ENCODE measurements at regions not wholly inside any gene's neighbourhood (a gene's known extent, or its start where the extent isn't known, plus 50 kb on each side); places are given as distances from the start of the nearest gene placed in this dataset.

GRCh38 chr4:174120446-174121295 is 162.8 kb downstream of the FBXO8 start:
- peak in 1 of 5 donors; percentile 14 for DNase-seq

DNA sequence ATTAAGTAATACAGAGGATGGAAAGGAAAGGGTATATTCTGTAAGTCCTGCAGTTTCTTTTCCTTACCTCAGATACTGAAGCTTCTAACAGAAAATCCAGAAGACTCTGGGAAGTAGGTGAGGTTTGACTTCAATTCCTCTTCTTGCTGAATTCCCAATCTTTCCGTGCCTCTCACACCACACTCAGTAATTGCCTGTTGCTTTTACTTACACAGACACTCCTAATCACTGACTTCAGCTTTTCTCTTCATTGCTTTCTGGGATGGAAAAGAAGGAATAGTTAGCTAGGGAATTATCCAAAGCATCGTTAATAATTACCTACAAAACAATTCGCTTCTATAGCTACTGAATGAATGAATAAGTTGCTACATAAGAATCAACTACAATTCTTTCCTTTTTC is 163.6 kb downstream of the FBXO8 start:
- no peak for DNase-seq

DNA sequence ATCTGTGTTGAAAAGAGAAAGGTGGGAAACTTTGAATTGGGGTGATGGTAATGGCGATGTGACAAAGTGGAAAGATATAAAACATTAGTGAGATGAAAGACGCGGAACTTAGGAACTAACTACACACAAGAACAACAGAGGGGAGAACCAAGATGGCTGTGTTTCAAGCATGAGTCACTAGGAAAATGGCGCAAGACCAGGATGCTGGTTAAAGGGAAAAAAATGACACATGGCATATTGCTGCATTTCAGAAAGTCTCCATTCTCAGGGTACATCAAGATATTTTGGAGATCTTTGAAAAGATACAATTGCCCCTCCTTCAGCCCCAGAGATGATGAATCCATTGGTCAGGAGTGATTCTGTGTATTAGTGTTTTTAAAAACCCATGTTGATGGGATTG is 164.4 kb downstream of the FBXO8 start:
- DNase-seq, result no peak

DNA sequence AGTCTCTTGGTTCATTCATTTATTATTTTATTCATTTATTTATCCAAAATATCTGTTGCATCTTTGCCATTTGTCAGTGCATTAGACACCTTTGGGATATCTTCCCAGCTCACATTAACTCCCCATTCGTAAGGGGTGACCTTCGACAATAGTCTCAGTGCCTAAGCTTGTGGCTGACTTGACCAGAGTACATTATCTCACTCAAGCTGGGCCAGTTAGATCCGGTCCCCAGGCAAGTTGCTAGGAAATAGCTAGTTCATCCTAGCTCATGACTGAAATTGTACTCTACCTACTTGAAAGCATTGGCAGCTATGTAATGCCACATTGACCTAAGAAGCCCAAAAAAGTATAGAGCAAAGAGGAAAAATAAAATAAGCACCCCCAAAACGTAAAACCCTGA is 165.3 kb downstream of the FBXO8 start:
- DNase-seq, result no peak

GRCh38 chr4:174117445-174117844 is 166.0 kb downstream of the FBXO8 start:
- DNase-seq, result no peak

DNA sequence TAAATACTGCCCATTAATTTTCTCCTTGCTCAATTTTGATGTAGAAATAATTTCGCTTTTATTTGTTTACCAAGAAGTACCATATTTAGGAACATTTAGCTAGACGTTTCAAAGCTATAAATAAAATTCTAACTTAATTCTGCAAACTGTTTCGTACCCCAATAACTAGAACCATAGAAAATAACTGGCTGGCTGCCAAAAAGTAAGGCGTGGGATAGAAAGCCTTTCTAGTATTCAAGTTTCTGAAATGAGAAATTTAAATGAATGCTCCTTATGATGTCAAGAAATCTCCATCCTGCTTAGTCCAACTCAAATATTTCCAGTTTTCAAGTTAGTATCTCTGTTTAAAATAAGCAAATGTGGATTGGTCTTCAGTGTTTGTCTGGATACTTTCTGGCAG is 167.4 kb downstream of the FBXO8 start:
- DNase-seq, result no peak

- DNase-seq, result no peak
These were observed 172.0 kb downstream of the FBXO8 start for GRCh38 chr4:174111422-174111821.

GRCh38 chr4:174110180-174110579 is 173.3 kb downstream of the FBXO8 start:
- DNase-seq, result no peak

GRCh38 chr4:174107746-174108354 is 175.6 kb downstream of the FBXO8 start:
- no peak for DNase-seq

GRCh38 chr4:174105202-174105601 is 178.3 kb downstream of the FBXO8 start:
- no peak for DNase-seq

GRCh38 chr4:174100910-174101309 is 182.6 kb downstream of the FBXO8 start:
- DNase-seq, result no peak

DNA sequence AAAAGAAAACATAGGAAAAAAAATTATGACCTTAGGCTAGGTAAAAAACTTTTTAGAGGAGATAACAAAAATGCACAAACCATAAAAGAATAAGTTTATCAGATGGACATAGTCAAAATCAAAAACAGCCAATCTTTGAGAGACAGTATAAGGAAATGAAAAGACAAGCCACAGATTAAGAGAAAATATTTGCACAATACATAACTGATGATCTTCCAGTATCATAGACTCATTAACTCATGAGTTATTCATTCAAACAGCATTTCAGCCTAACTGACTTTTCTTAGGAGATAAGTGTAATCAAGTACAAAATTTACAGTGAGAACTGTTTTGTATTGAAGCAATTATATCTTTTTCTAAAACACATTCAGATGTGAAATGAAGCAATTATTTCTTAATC is 183.8 kb downstream of the FBXO8 start:
- DNase-seq, result no peak

DNA sequence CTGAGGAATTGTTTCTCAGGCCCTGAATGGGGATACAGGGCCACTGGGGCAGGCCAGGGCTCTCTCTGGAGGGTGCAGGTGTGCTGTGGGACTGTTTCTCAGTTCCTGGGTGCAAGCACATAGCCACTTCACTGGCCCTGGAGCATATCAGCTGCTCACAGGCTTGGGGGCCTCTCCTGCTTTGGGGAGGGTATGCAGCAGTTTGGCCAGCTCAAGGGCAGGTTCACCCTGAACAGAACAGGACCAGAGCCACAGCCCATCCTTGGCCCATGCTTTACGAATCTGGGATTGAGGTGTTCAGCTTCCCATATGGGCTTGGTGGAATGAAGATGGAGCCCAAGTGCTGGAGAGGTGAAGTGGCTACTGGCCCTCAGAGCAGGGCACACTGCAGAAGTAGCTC is 186.5 kb downstream of the FBXO8 start:
- no peak for DNase-seq

DNA sequence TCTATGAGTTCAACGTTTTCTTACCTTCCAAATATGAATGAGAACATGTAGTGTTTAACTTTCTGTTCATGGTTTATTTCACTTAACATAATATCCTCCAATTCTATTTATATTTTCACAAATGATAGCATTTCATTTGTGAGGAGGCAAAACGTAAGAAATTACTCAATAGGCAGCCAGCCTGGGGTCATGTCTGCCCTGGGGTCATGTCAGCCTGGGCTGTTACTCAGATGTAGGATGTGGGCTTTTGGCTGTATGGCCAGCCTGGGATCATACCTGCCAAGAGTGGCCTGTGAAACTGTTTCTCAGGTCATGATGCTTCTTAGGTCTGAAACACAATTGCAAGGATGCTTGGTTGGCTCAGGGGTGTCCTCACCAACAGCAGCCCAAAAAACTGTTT is 187.0 kb downstream of the FBXO8 start:
- no peak for DNase-seq

DNA sequence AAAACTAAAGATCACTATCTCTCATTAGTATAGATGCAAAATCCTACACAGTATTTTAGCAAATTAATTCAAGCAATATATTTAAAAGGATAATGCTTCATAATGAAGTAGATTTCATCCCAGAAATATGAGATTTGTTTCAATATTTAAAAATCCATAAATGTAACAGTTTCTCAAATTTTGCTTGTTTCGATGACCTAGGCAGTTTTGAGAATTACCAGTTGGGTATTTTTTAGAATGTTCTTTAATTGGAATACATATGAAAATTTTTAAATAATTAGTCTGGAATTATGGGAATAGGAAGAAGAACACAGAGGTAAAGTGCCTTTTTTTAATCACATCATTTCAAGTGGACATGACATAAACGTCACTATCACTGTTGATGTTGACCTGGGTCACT is 192.3 kb downstream of the FBXO8 start:
- DNase-seq, result no peak

DNA sequence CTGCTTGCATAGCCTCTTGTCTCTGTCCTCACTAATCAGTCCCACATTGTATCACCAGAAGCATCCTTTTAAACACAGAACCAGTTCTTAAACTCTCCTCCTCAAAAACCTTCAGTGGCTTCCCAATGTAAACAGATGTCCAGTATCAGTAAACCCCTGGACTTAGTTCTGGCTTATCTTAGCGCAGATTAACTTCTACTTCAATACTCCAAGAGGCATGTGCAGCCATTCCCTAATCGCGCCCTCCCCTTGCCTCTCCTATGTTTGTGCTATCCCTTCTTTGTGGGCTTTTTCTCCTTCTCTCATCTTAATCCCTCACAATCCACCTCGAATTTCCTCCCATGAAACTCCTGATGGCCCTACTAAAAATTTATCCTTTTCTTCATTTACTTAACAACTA is 193.8 kb downstream of the FBXO8 start:
- no peak for DNase-seq

DNA sequence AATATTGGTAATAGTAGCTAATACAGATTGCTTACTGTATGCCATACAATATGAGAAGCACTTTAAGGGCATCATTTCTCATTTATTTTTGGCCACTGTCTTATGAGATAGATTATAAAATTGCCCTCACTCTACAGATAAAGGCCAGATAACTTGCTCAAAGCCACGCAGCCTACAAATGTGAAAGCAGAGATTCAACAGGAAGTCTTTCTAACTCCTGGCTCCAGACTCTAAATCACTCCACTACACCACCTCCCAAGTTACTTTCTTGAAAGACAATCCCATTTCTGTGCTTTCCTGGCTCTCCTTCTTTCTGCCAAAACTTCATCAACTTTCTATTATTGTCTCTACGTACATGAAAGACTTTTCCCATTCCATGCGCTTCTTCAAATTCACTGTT is 194.7 kb downstream of the FBXO8 start:
- no peak for DNase-seq

DNA sequence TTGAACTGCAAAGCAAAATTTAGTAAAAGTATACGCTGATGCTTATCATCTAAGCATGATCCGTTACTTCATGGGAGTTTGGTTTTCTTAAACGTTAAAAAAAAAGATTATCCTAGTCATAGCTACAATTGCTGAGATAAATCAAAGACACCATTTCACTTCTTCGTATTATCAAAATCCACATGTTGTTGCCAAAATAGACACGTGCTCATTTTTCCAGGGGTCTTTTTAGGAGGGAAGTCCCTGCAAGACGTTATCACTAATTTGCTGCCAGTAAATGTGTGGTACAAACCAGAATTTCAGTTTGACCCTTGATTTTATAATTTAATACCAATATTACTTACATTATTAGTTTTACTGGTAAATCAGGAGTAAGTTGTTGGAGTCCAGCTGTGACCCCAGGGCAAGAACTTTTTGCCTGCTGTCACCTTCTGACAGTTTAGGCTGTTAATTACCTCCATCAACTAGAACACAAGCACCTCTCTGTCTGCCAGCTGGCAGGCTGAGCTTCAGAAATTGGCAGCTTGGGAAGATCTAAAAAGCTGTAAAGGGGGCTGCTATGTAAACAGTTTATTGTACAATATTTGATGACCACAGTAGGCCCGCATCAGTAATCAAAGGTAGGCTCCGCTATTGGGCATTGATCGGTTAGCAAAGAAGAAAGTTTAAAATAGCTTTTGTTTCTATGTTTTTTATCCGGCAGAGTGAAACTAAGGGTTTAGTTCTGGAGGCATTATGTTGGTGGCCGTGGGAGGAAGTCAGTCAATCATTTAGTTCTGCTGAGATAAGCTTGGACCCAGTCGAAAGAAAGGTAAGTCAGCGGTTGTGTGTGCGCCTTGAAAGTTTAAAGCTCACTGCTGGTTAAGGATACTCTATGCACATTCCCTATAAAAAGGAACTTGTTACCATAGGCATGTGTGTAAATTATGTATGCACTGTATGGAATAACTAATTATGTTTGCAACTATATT is 196.4 kb downstream of the FBXO8 start:
- DNase-seq, result no peak

DNA sequence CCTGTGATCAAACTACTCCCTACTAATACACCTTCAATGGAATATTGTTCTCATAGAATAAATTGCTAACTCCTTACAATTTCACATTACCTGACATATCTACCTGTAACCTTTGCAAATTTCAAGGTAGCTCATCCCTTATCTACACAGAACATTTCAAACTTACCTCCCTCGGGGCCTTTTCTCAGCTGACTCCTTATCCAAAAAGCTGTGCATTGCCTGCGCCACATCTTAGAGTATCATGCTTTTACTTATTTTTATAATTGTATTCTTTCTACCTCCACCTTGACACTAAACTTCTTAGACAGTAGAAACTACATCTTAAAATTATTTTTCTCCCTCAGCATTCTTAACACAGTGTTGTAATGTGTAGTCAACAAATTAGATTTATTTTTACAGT is 198.5 kb downstream of the FBXO8 start:
- no peak for DNase-seq

DNA sequence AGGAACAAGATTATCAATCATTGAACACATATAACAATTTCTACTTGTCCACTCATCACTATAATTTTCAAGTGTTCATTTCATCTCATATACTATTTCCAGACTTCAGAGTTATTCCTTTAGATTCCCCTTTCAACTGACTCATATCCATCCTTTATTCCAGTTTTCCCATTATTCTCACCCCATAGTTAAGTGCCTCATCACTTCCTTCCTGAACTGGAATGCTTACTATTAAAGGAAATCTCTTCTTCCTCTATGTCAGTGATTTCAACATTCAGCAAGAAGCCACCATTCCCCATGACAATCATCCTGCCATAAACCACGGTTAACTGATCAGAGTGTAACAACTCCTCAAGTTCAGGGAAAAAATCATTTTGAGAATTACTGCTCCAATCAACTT is 198.9 kb downstream of the FBXO8 start:
- no peak for DNase-seq

- no peak for DNase-seq
These were observed 203.1 kb downstream of the FBXO8 start for GRCh38 chr4:174080361-174080760.

- no peak for DNase-seq
These were observed 211.9 kb downstream of the FBXO8 start for GRCh38 chr4:174071595-174071994.

- DNase-seq, result no peak
These were observed 213.6 kb downstream of the FBXO8 start for GRCh38 chr4:174069848-174070330.

Measured in T-helper 1 cell (primary cell).